ENCODE measurements at regions not wholly inside any gene's neighbourhood (a gene's known extent, or its start where the extent isn't known, plus 50 kb on each side); places are given as distances from the start of the nearest gene placed in this dataset.
"Not testable (repeated sequence)": the region's sequence is repeated elsewhere in the genome, so short reads cannot be mapped to it uniquely, and the experiment has no call there.

- peaks cover 6% of the 10 kb centered on the region for H3K4me1 Mint-ChIP-seq
- peaks cover 6% of the 10 kb centered on the region for H3K9me3 Mint-ChIP-seq
- TF ChIP-seq, protein P1, sequence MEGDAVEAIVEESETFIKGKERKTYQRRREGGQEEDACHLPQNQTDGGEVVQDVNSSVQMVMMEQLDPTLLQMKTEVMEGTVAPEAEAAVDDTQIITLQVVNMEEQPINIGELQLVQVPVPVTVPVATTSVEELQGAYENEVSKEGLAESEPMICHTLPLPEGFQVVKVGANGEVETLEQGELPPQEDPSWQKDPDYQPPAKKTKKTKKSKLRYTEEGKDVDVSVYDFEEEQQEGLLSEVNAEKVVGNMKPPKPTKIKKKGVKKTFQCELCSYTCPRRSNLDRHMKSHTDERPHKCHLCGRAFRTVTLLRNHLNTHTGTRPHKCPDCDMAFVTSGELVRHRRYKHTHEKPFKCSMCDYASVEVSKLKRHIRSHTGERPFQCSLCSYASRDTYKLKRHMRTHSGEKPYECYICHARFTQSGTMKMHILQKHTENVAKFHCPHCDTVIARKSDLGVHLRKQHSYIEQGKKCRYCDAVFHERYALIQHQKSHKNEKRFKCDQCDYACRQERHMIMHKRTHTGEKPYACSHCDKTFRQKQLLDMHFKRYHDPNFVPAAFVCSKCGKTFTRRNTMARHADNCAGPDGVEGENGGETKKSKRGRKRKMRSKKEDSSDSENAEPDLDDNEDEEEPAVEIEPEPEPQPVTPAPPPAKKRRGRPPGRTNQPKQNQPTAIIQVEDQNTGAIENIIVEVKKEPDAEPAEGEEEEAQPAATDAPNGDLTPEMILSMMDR (IDR thresholded peaks at IDR 0.05) = no peak
- H3K4me3 Mint-ChIP-seq = no peak overlapping the region
- no peak overlapping the region for H3K27ac Mint-ChIP-seq
- no peaks in the 10 kb centered on the region for H3K36me3 Mint-ChIP-seq (ENCODE audit: low read depth)
- H3K27me3 Mint-ChIP-seq (ENCODE audit: low read depth, poor library complexity) = no peaks in the 10 kb centered on the region
- DNase-seq = no peak
Measured at GRCh38 chr4:128630871-128631270, 178.6 kb upstream of the JADE1 start.

DNA sequence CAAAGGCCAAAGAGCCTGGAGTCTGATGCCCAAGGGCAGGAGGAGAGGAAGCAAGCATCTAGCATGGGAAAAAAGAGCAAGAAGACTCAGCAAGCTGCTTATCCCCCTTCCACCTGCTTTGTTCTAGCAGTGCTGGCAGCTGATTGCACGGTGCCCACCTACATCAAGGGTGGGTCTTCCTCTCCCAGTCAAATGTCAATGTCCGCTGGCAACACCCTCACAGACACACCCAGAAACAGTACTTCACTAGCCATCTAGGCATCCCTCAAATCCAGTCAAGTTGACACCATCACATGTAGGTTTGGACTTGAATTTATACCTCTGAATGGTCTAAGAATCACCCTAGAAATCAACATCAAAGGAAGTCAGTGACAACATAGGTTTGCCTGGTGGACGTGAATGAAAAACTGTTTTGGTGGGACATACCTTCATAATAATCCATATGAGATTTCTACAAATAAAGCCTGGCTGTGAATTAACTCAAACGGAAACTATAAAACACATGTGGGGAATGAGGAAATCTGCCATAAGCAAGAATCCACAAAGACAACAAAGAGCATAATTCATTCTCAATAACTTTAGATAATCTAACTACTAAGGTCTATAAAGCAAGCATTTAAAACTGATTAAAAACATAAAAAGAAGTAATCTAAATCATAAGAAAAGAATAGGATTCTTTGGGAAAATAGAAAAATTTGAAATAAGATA lies 185.8 kb upstream of the JADE1 start:
- no peak for DNase-seq
- peak overlapping the region; percentile 49 for H3K27ac Mint-ChIP-seq
- TF ChIP-seq, protein P1 (IDR thresholded peaks at IDR 0.05) = no peak
- no peaks in the 10 kb centered on the region for H3K27me3 Mint-ChIP-seq (ENCODE audit: low read depth, poor library complexity)
- peaks cover 17% of the 10 kb centered on the region for H3K9me3 Mint-ChIP-seq
- H3K4me1 Mint-ChIP-seq = no peaks in the 10 kb centered on the region
- H3K4me3 Mint-ChIP-seq = no peak overlapping the region
- no peaks in the 10 kb centered on the region for H3K36me3 Mint-ChIP-seq (ENCODE audit: low read depth)

DNA sequence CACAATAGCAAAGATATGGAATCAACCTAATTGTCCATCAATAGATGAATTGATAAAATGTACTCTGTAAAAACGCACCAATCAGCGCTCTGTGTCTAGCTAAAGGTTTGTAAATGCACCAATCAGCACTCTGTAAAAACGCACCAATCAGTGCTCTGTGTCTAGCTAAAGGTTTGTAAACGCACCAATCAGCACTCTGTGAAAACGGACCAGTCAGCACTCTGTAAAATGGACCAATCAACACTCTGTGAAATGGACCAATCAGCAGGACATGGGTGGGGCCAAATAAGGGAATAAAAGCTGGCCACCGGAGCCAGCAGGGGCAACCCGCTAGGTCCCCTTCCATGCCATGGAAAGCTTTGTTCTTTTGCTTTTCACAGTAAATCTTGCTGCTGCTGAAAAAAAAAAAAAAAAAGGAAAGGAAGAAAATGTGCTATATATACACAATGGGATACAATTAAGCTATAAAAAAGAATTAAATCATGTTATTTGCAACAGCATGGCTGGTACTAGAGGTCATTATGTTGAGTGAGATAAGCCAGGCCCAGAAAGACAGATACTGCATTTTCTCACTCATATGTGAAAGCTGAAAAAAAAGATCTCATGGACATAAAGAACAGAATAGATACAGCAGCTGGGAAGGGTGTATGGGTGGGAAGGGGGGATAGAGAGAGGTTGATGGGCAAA lies 189.1 kb upstream of the JADE1 start:
- H3K36me3 Mint-ChIP-seq (ENCODE audit: low read depth); DNase-seq; H3K4me3 Mint-ChIP-seq; H3K27me3 Mint-ChIP-seq (ENCODE audit: low read depth, poor library complexity); H3K4me1 Mint-ChIP-seq; H3K27ac Mint-ChIP-seq: not testable (repeated sequence)
- peaks cover 14% of the 10 kb centered on the region for H3K9me3 Mint-ChIP-seq

GRCh38 chr4:128615197-128615596 lies 194.3 kb upstream of the JADE1 start:
- Mint-ChIP-seq H3K27ac (no peak overlapping the region), H3K4me3 (no peak overlapping the region), H3K9me3 (peaks cover 8% of the 10 kb centered on the region), H3K27me3 (ENCODE audit: low read depth, poor library complexity) (peaks cover 8% of the 10 kb centered on the region), H3K4me1 (no peaks in the 10 kb centered on the region), H3K36me3 (ENCODE audit: low read depth) (no peaks in the 10 kb centered on the region)
- TF ChIP-seq, protein P1 (IDR thresholded peaks at IDR 0.05) = no peak
- DNase-seq = no peak

GRCh38 chr4:128608006-128608405 lies 201.5 kb upstream of the JADE1 start:
- H3K27ac Mint-ChIP-seq = peak overlapping the region; percentile 37
- H3K4me1 Mint-ChIP-seq = no peaks in the 10 kb centered on the region
- no peak overlapping the region for H3K4me3 Mint-ChIP-seq
- DNase-seq = no peak
- H3K36me3 Mint-ChIP-seq (ENCODE audit: low read depth) = no peaks in the 10 kb centered on the region
- TF ChIP-seq, protein P1 (IDR thresholded peaks at IDR 0.05) = no peak
- H3K27me3 Mint-ChIP-seq (ENCODE audit: low read depth, poor library complexity) = peaks cover 5% of the 10 kb centered on the region
- no peaks in the 10 kb centered on the region for H3K9me3 Mint-ChIP-seq

- Mint-ChIP-seq H3K9me3 (no peaks in the 10 kb centered on the region), H3K4me3 (no peak overlapping the region), H3K36me3 (ENCODE audit: low read depth) (no peaks in the 10 kb centered on the region), H3K27ac (no peak overlapping the region), H3K4me1 (peaks cover 10% of the 10 kb centered on the region), H3K27me3 (ENCODE audit: low read depth, poor library complexity) (peaks cover 5% of the 10 kb centered on the region)
- no peak for DNase-seq
- TF ChIP-seq, protein P1 (IDR thresholded peaks at IDR 0.05) = no peak
Measured at GRCh38 chr4:128606173-128606572, 203.3 kb upstream of the JADE1 start.

All from nephron progenitor cell (in vitro differentiated cells).